Duodenal mucosa (tissue), 2 donors: ENCODE measurements at regions not wholly inside any gene's neighbourhood (a gene's known extent, or its start where the extent isn't known, plus 50 kb on each side); places are given as distances from the start of the nearest gene placed in this dataset.

Experiments used
- H3K27ac ChIP-seq: one replicate; pipeline ENCODE4 v1.7.0; 2013; ENCODE audit warnings: low read depth, low read length
- H3K27me3 ChIP-seq, 2 donors: one replicate each; pipeline ENCODE4 v1.7.0; 2013; ENCODE audit warnings: low read length in 2 of 2, control low read depth in 1 of 2; ENCODE audit not compliant: insufficient read depth in 2 of 2, control insufficient read depth in 1 of 2
- H3K36me3 ChIP-seq, 2 donors: one replicate each; pipeline ENCODE4 v1.7.0; 2013; ENCODE audit warnings: low read length in 2 of 2, control low read depth in 1 of 2; ENCODE audit not compliant: insufficient read depth in 2 of 2, control insufficient read depth in 1 of 2
- H3K4me1 ChIP-seq, 2 donors: one replicate each; pipeline ENCODE4 v1.7.0; 2013; ENCODE audit warnings: low read length in 2 of 2, control low read depth in 1 of 2; ENCODE audit not compliant: insufficient read depth in 2 of 2, control insufficient read depth in 1 of 2
- H3K4me3 ChIP-seq, 2 donors: one replicate each; pipeline ENCODE4 v1.7.0; 2013; ENCODE audit warnings: low read length in 2 of 2, low read depth in 1 of 2
- H3K9ac ChIP-seq, 2 donors: one replicate each; pipeline ENCODE4 v1.7.0; 2013; ENCODE audit warnings: low read length in 2 of 2, low read depth in 1 of 2
- H3K9me3 ChIP-seq, 2 donors: one replicate each; pipeline ENCODE4 v1.7.0; 2013; ENCODE audit warnings: low read length in 2 of 2, control low read depth in 1 of 2; ENCODE audit not compliant: control insufficient read depth in 1 of 2

GRCh38 chr14:86987966-86988365 is 1005.0 kb downstream of the GALC start:
- Histone ChIP-seq H3K4me1 (no peaks in the 10 kb centered on the region), H3K27ac (no peak overlapping the region), H3K4me3 (no peak overlapping the region), H3K9me3 (peaks cover 2 to 4% of the 10 kb centered on the region in 2 donors), H3K9ac (no peak overlapping the region), H3K27me3 (no peaks in the 10 kb centered on the region), H3K36me3 (no peaks in the 10 kb centered on the region)

GRCh38 chr14:86973177-86973576 is 1019.8 kb downstream of the GALC start:
- H3K36me3 ChIP-seq: no peaks in the 10 kb centered on the region
- no peak overlapping the region for H3K4me3 ChIP-seq
- no peak overlapping the region for H3K9ac ChIP-seq

GRCh38 chr14:86971292-86971691 is 1021.7 kb downstream of the GALC start:
- H3K27me3 ChIP-seq: no peaks in the 10 kb centered on the region
- H3K4me1 ChIP-seq: no peaks in the 10 kb centered on the region
- H3K36me3 ChIP-seq: no peaks in the 10 kb centered on the region
- H3K4me3 ChIP-seq: no peak overlapping the region
- H3K9ac ChIP-seq: no peak overlapping the region
- H3K27ac ChIP-seq: no peak overlapping the region
- H3K9me3 ChIP-seq: peaks cover 6 to 13% of the 10 kb centered on the region in 2 donors

More at GRCh38 chr14:86973177-86973576, 1019.8 kb downstream of the GALC start:
- Histone ChIP-seq H3K9me3 (peaks cover 8 to 13% of the 10 kb centered on the region in 2 donors), H3K27ac (no peak overlapping the region), H3K4me1 (no peaks in the 10 kb centered on the region), H3K27me3 (no peaks in the 10 kb centered on the region)

DNA sequence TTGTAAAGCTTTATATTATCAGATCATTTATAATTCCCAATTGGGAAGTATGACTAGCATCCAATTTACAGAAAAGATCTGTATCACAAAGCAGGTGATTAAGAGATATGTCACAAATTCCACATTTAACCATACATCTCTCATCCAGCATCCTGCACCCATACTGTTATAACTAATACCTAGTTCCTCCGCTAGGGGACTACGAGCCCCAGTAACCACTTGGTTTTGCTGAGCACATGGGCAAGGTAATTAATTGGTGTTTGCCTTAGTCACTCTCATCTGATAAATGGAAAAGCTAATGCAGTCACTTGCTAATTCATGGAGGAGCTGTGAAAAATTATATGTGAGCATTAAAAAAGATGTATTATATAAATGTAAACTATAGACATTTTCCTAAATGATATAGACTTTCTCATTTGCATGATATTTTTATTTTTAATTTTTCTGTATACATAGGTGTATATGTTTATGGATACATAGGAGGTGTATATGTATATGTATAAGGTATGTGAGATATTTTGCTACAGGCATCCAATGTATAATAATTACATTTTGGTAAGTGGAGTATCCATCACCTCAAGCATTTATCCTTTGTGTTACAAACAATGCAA is 1031.8 kb downstream of the GALC start:
- Histone ChIP-seq H3K36me3 (no peaks in the 10 kb centered on the region), H3K9me3 (peaks cover 0 to 6% of the 10 kb centered on the region in 2 donors), H3K9ac (no peak overlapping the region), H3K27me3 (no peaks in the 10 kb centered on the region), H3K4me1 (no peaks in the 10 kb centered on the region), H3K4me3 (no peak overlapping the region), H3K27ac (no peak overlapping the region)

DNA sequence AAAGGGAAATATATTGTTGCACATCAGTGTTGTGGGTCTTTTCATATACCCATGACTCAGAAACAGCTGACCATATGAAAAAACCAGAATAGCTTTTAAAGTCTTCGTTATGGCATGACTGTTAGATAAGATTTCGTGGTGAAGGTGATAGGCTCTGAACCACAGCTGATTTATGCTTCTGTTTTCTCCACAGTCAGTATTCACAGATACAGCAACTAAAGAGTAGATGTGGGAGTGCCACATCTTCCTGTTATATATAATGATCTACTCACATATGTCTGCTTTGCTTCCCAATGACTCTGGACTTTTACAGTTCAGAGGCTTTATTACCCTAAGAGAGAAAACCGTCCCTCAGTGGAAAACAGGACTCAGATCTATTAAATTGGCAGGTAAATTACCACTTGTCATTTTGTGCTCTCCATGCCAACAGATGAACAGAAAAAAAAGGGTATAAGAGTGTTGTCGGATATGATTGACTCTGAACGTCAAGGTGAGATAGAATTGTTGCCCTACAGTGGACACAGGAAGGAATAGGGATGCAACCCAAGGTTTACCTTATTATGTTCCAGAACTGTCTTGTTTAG is 1037.1 kb downstream of the GALC start:
- Histone ChIP-seq H3K27me3 (no peaks in the 10 kb centered on the region), H3K36me3 (no peaks in the 10 kb centered on the region), H3K27ac (no peak overlapping the region), H3K9ac (no peak overlapping the region), H3K9me3 (peaks cover 0 to 11% of the 10 kb centered on the region in 2 donors), H3K4me3 (no peak overlapping the region), H3K4me1 (no peaks in the 10 kb centered on the region)

- Histone ChIP-seq H3K27me3 (no peaks in the 10 kb centered on the region), H3K27ac (no peak overlapping the region), H3K4me3 (no peak overlapping the region), H3K9me3 (peaks cover 0 to 11% of the 10 kb centered on the region in 2 donors), H3K4me1 (no peaks in the 10 kb centered on the region), H3K9ac (no peak overlapping the region), H3K36me3 (no peaks in the 10 kb centered on the region)
Measured at GRCh38 chr14:86954623-86955022, 1038.4 kb downstream of the GALC start.

DNA sequence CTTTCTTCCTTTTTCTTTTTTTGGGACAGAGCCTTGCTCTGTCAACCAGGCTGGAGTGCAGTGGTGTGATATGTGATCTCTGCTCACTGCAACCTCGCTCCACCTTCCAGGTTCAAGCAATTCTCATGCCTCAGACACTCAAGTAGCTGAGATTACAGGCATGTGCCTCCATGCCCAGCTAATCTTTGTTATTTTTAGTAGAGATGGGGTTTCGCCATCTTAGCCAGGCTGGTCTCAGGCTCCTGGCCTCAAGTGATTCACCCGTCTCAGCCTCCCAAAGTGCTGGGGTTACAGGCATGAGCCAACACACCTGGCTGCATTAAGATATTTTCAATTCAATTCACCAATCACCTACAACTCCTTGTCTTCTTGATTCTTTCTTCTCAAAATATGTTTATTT is 1046.5 kb downstream of the GALC start:
- no peaks in the 10 kb centered on the region for H3K4me1 ChIP-seq
- H3K36me3 ChIP-seq: no peaks in the 10 kb centered on the region
- no peaks in the 10 kb centered on the region for H3K27me3 ChIP-seq
- H3K9ac ChIP-seq: no peak overlapping the region
- no peak overlapping the region for H3K27ac ChIP-seq
- no peak overlapping the region for H3K4me3 ChIP-seq
- H3K9me3 ChIP-seq: peaks cover 0 to 3% of the 10 kb centered on the region in 2 donors

DNA sequence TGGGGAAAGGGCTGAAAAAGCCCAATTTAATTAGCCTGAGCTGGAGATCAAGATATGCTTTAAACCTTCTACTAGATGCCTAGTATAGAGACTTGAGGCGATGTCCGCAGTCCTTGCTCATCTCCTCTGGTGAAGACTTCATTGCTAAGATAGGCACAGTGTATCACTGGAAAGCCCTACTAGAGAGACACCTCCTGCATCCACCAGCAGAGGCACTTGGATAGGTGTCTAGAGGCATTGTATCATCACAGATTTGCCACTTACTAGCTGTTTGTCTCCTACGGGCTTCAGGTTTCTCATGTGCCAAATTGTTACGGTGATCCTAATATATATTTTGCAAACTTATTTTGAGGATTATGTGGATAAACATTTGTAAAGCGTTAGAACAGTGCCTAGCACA is 1048.5 kb downstream of the GALC start:
- H3K27ac ChIP-seq: no peak overlapping the region
- H3K9ac ChIP-seq: no peak overlapping the region
- no peaks in the 10 kb centered on the region for H3K36me3 ChIP-seq
- no peaks in the 10 kb centered on the region for H3K27me3 ChIP-seq
- H3K9me3 ChIP-seq: no peaks in the 10 kb centered on the region
- no peaks in the 10 kb centered on the region for H3K4me1 ChIP-seq
- H3K4me3 ChIP-seq: no peak overlapping the region

DNA sequence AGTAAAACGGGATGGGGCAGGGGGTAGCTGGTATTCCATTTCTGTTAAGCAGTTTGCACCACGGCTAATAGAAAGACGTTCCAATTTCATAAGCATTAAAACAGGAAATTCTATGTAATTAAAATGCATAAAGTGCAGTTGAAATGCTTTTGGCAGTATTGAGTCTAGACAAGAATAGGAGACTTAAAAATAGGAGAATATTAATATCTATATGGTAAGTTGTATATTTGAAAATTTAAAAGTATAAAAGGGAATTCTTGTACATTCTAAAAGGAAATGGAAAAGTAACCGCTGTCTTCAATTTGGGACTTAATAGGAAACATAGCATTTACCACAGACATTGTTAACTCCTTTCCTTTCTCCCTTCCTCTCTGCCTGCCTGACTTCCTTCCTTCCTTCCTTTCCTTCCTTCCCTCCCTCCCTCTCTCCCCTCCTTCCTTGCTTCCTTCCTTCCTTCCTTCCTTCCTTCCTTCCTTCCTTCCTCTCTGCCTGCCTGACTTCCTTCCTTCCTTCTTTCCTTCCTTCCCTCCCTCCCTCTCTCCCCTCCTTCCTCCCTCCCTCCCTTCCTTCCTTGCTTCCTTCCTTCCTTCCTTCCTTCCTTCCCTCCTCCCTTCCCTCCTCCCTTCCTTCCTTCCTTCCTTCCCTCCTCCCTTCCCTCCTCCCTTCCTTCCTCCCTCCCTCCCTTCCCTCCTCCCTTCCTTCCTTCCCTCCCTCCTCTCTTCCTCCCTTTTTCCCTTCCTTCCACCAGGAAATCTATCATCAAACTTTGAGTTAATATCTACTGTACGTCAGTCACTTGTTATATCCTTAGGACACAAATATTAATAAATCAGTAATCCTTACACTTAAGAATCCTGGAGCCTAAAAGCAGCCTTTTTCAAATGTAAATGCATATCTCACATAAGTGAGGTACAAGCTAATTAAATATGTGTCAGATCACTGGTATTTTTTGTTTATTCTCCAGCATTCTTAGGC is 1049.3 kb downstream of the GALC start:
- H3K36me3 ChIP-seq: no peaks in the 10 kb centered on the region
- no peak overlapping the region for H3K4me3 ChIP-seq
- H3K9ac ChIP-seq: no peak overlapping the region
- no peaks in the 10 kb centered on the region for H3K27me3 ChIP-seq
- H3K4me1 ChIP-seq: no peaks in the 10 kb centered on the region
- H3K9me3 ChIP-seq: no peaks in the 10 kb centered on the region
- H3K27ac ChIP-seq: no peak overlapping the region

DNA sequence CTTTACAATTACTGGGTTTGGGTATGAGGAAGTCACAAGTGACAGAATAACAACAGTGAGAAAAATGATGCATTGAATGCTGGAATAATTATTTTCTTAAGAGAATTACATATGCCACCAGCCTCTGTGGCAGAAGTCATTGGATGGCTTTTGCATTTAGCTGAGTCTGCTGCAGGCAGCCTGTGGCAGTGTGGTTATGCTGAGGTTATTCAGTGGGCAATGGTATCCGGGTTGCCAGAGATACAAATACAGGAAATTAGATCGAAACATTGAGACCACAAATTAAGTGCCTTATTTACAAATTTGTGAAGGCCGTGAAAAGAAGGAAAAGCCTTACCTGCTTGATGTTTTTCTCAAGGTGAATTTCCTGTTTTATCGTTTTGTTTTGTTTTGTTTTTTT is 1050.0 kb downstream of the GALC start:
- H3K4me1 ChIP-seq: no peaks in the 10 kb centered on the region

More for the DNA sequence above, 1050.0 kb downstream of the GALC start:
- Histone ChIP-seq H3K27me3 (no peaks in the 10 kb centered on the region), H3K27ac (no peak overlapping the region), H3K9ac (no peak overlapping the region), H3K36me3 (no peaks in the 10 kb centered on the region), H3K4me3 (no peak overlapping the region), H3K9me3 (no peaks in the 10 kb centered on the region)
